ENCODE measurements at regions not wholly inside any gene's neighbourhood (a gene's known extent, or its start where the extent isn't known, plus 50 kb on each side); places are given as distances from the start of the nearest gene placed in this dataset.

GRCh38 chr4:148653681-148654080, 211.5 kb upstream of the NR3C2 start:
- 35% methylated on average over 4 of the region's 4 CpGs for WGBS (ENCODE audit: missing lambda C conversion rate)
- ATAC-seq (no peak), DNase-seq (ENCODE audit: low read depth in 1 of 2, low spot score in 1 of 2) (no peak), FAIRE-seq (no peak)
- no peak overlapping the region for H3K4me2 ChIP-seq
- H3K4me1 ChIP-seq = no peaks in the 10 kb centered on the region
- no peak for TF ChIP-seq BHLHE40 (IDR thresholded peaks at IDR 0.05; ENCODE audit: low read depth, low read length)
- no peak for TF ChIP-seq FOSB (CRISPR knock-in tag; IDR thresholded peaks at IDR 0.05)
- no peak for TF ChIP-seq NR3C1 (IDR thresholded peaks at IDR 0.05)
- no peak for TF ChIP-seq TFCP2L1 (CRISPR knock-in tag; IDR thresholded peaks at IDR 0.05)
- POLR2A ChIA-PET = no interaction called here
- no peaks in the 10 kb centered on the region for H3K9me3 ChIP-seq
- CTCF ChIA-PET = no interaction called here
- no peak overlapping the region for H3K4me3 ChIP-seq
- H3K27ac ChIP-seq = no peak overlapping the region

- H3K4me1 ChIP-seq = no peaks in the 10 kb centered on the region
- CTCF ChIA-PET = no interaction called here
These were observed 209.8 kb upstream of the NR3C2 start for GRCh38 chr4:148651991-148652390.

GRCh38 chr4:148649652-148650331, 207.6 kb upstream of the NR3C2 start:
- CTCF ChIA-PET = no interaction called here
- no peak for ATAC-seq
- Histone ChIP-seq H3K4me1 (no peaks in the 10 kb centered on the region), H3K9me3 (no peaks in the 10 kb centered on the region), H3K4me3 (no peak overlapping the region), H3K4me2 (no peak overlapping the region), H3K27ac (no peak overlapping the region)
- WGBS (ENCODE audit: missing lambda C conversion rate) = 9% methylated on average over 1 of the region's 1 CpG
- DNase-seq (ENCODE audit: low read depth in 1 of 2, low spot score in 1 of 2) = no peak
- POLR2A ChIA-PET = no interaction called here
- FAIRE-seq = no peak
- TF ChIP-seq PHF8 (IDR thresholded peaks at IDR 0.05; ENCODE audit: borderline replicate concordance, low read depth) = no peak
- no peak for TF ChIP-seq SMC3 (IDR thresholded peaks at IDR 0.05)
- no peak for TF ChIP-seq MAZ (IDR thresholded peaks at IDR 0.05; ENCODE audit: borderline replicate concordance, low read depth, low read length)
- TF ChIP-seq, protein P1, sequence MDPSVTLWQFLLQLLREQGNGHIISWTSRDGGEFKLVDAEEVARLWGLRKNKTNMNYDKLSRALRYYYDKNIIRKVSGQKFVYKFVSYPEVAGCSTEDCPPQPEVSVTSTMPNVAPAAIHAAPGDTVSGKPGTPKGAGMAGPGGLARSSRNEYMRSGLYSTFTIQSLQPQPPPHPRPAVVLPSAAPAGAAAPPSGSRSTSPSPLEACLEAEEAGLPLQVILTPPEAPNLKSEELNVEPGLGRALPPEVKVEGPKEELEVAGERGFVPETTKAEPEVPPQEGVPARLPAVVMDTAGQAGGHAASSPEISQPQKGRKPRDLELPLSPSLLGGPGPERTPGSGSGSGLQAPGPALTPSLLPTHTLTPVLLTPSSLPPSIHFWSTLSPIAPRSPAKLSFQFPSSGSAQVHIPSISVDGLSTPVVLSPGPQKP (IDR thresholded peaks at IDR 0.05; ENCODE audit: low read depth, low read length) = no peak
- no peak for TF ChIP-seq HOXB13 (CRISPR knock-in tag; IDR thresholded peaks at IDR 0.05; ENCODE audit: low read depth)
- TF ChIP-seq, protein P2, sequence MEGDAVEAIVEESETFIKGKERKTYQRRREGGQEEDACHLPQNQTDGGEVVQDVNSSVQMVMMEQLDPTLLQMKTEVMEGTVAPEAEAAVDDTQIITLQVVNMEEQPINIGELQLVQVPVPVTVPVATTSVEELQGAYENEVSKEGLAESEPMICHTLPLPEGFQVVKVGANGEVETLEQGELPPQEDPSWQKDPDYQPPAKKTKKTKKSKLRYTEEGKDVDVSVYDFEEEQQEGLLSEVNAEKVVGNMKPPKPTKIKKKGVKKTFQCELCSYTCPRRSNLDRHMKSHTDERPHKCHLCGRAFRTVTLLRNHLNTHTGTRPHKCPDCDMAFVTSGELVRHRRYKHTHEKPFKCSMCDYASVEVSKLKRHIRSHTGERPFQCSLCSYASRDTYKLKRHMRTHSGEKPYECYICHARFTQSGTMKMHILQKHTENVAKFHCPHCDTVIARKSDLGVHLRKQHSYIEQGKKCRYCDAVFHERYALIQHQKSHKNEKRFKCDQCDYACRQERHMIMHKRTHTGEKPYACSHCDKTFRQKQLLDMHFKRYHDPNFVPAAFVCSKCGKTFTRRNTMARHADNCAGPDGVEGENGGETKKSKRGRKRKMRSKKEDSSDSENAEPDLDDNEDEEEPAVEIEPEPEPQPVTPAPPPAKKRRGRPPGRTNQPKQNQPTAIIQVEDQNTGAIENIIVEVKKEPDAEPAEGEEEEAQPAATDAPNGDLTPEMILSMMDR (IDR thresholded peaks at IDR 0.05) = no peak
- no peak for TF ChIP-seq RARB (CRISPR knock-in tag; IDR thresholded peaks at IDR 0.05)
- no peak for TF ChIP-seq FOXS1 (CRISPR knock-in tag; IDR thresholded peaks at IDR 0.05)
- TF ChIP-seq, protein P3, sequence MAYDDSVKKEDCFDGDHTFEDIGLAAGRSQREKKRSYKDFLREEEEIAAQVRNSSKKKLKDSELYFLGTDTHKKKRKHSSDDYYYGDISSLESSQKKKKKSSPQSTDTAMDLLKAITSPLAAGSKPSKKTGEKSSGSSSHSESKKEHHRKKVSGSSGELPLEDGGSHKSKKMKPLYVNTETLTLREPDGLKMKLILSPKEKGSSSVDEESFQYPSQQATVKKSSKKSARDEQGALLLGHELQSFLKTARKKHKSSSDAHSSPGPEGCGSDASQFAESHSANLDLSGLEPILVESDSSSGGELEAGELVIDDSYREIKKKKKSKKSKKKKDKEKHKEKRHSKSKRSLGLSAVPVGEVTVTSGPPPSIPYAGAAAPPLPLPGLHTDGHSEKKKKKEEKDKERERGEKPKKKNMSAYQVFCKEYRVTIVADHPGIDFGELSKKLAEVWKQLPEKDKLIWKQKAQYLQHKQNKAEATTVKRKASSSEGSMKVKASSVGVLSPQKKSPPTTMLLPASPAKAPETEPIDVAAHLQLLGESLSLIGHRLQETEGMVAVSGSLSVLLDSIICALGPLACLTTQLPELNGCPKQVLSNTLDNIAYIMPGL (CRISPR knock-in tag; IDR thresholded peaks at IDR 0.05; ENCODE audit: borderline replicate concordance) = no peak
- TF ChIP-seq BHLHE40 (IDR thresholded peaks at IDR 0.05; ENCODE audit: low read depth, low read length) = no peak
- no peak for TF ChIP-seq MAX (IDR thresholded peaks at IDR 0.05)
- no peak for TF ChIP-seq TP53 (CRISPR knock-in tag; IDR thresholded peaks at IDR 0.05)
- TF ChIP-seq ZNF302 (CRISPR knock-in tag; IDR thresholded peaks at IDR 0.05) = no peak
- no peak for TF ChIP-seq MAFK (IDR thresholded peaks at IDR 0.05; ENCODE audit: partially characterized antibody)
- TF ChIP-seq CHD4 (IDR thresholded peaks at IDR 0.05; ENCODE audit: borderline replicate concordance) = no peak
- TF ChIP-seq ZC3H11A (IDR thresholded peaks at IDR 0.05) = no peak
- TF ChIP-seq NFE2L2 (conservative IDR thresholded peaks at IDR 0.05; ENCODE audit: low read length) = no peak

More at GRCh38 chr4:148651991-148652390, 209.8 kb upstream of the NR3C2 start:
- TF ChIP-seq HES2 (IDR thresholded peaks at IDR 0.05) = no peak
- TF ChIP-seq ZFP36 (IDR thresholded peaks at IDR 0.05; ENCODE audit: borderline replicate concordance, partially characterized antibody) = no peak
- TF ChIP-seq, protein P1 (IDR thresholded peaks at IDR 0.05; ENCODE audit: low read depth, low read length) = no peak
- TF ChIP-seq GATA3 (IDR thresholded peaks at IDR 0.05; ENCODE audit: borderline replicate concordance) = no peak
- TF ChIP-seq KDM1A (IDR thresholded peaks at IDR 0.05; ENCODE audit: low read depth) = no peak
- no peak for TF ChIP-seq JUN (IDR thresholded peaks at IDR 0.05)
- TF ChIP-seq EHMT2 (IDR thresholded peaks at IDR 0.05; ENCODE audit: low read depth) = no peak
- ATAC-seq = no peak
- H3K4me3 ChIP-seq = no peak overlapping the region
- POLR2A ChIA-PET = no interaction called here
- no peak overlapping the region for H3K27ac ChIP-seq
- FAIRE-seq = no peak
- no peak for DNase-seq (ENCODE audit: low read depth in 1 of 2, low spot score in 1 of 2)
- 0% methylated on average over 2 of the region's 2 CpGs for WGBS (ENCODE audit: missing lambda C conversion rate)
- H3K4me2 ChIP-seq = no peak overlapping the region
- no peaks in the 10 kb centered on the region for H3K9me3 ChIP-seq
